H1 (cell line): ENCODE measurements at regions not wholly inside any gene's neighbourhood (a gene's known extent, or its start where the extent isn't known, plus 50 kb on each side); places are given as distances from the start of the nearest gene placed in this dataset.

Experiments used
- CTCF ChIA-PET: fragments of 300-600 bp; sonication (Branson Sonifier 250); formaldehyde crosslinking; loops from one replicate; lab custom pipeline; 2021; ENCODE audit not compliant: partially characterized antibody; lab: Charles Lee
- POLR2A ChIA-PET: fragments of 300-600 bp; sonication (Branson Sonifier 250); formaldehyde crosslinking; loops from one replicate; lab custom pipeline; 2021; ENCODE audit warnings: inconsistent platforms; ENCODE audit not compliant: partially characterized antibody; lab: Charles Lee
- DNase-seq, 2 experiments: peaks; one replicate each; pipeline versions ENCODE4 v3.0.0 to v3.0.0-alpha.2; 2010 to 2022; ENCODE audit warnings: low spot score in 2 of 2, low read depth in 1 of 2, mixed read lengths in 1 of 2
- FAIRE-seq: peaks from 2 replicates; lab custom pipeline; 2011; peaks lifted over from hg19 to GRCh38; lab: Jason Lieb, UNC
- H2AFZ ChIP-seq: 2 replicates; pipeline ENCODE4 v1.8.1; 2012; ENCODE audit warnings: low read length, inconsistent platforms
- H2AK5ac ChIP-seq: 2 replicates; pipeline ENCODE4 v1.6.1; 2013; ENCODE audit warnings: low read depth, low read length
- H2BK120ac ChIP-seq: replicated peaks from 2 replicates; pipeline ENCODE3; 2013; ENCODE audit warnings: low read depth, low read length, inconsistent platforms
- H2BK12ac ChIP-seq: 2 replicates; pipeline ENCODE4 v1.6.1; 2013; ENCODE audit warnings: low read depth, low read length
- H2BK15ac ChIP-seq: 2 replicates; pipeline ENCODE4 v1.6.1; 2013; ENCODE audit warnings: low read length
- H2BK20ac ChIP-seq: 2 replicates; pipeline ENCODE4 v1.6.1; 2013; ENCODE audit warnings: low read length
- H2BK5ac ChIP-seq: 2 replicates; pipeline ENCODE4 v1.6.1; 2013; ENCODE audit warnings: low read depth, low read length
- H3K14ac ChIP-seq: 2 replicates; pipeline ENCODE4 v1.6.1; 2013; ENCODE audit warnings: inconsistent platforms; ENCODE audit not compliant: insufficient read length
- H3K18ac ChIP-seq: 2 replicates; pipeline ENCODE4 v1.6.1; 2013; ENCODE audit warnings: low read length; ENCODE audit errors: extremely low read depth
- H3K23ac ChIP-seq: 2 replicates; pipeline ENCODE4 v1.6.1; 2013; ENCODE audit warnings: inconsistent platforms; ENCODE audit not compliant: insufficient read length
- H3K23me2 ChIP-seq: 2 replicates; pipeline ENCODE4 v1.6.1; 2013; ENCODE audit warnings: low read depth, low read length
- H3K27ac ChIP-seq: 2 replicates; pipeline ENCODE4 v1.6.1; 2011; ENCODE audit warnings: low read depth, low read length, inconsistent platforms
- H3K27me3 ChIP-seq, 4 experiments: replicated peaks in 1 of 4; 1 replicate in 1 of 4; 2 replicates in 3 of 4; pipeline versions ENCODE4 v1.6.1 to v1.8.1; 2011 to 2013; ENCODE audit warnings: low read length in 3 of 4, mild to moderate bottlenecking in 3 of 4, inconsistent platforms in 2 of 4, mixed read lengths in 2 of 4, moderate library complexity in 1 of 4; ENCODE audit not compliant: control insufficient read depth in 3 of 4, insufficient read depth in 3 of 4; ENCODE audit errors: extremely low read depth in 1 of 4
- H3K36me3 ChIP-seq, 4 experiments: 2 replicates each; pipeline versions ENCODE4 v1.6.1 to v1.8.1; 2011 to 2013; ENCODE audit warnings: mild to moderate bottlenecking in 4 of 4, low read length in 3 of 4, moderate library complexity in 2 of 4, control low read depth in 1 of 4, inconsistent platforms in 1 of 4; ENCODE audit not compliant: insufficient read depth in 4 of 4, control insufficient read depth in 2 of 4
- H3K4ac ChIP-seq: replicated peaks from 2 replicates; pipeline ENCODE3; 2013; ENCODE audit warnings: low read length, low read depth, mixed read lengths, inconsistent platforms; ENCODE audit not compliant: insufficient read length
- H3K4me1 ChIP-seq, 4 experiments: replicated peaks in 1 of 4; 1 replicate in 1 of 4; 2 replicates in 3 of 4; pipeline versions ENCODE4 v1.6.1 to v1.8.1; 2011 to 2013; ENCODE audit warnings: low read length in 3 of 4, inconsistent platforms in 2 of 4, mixed read lengths in 1 of 4; ENCODE audit not compliant: insufficient read depth in 4 of 4, control insufficient read depth in 3 of 4
- H3K4me2 ChIP-seq, 2 experiments: 2 replicates each; pipeline versions ENCODE4 v1.6.1 to v1.8.1; 2011 to 2013; ENCODE audit warnings: low read depth in 2 of 2, low read length in 2 of 2, control low read depth in 1 of 2, inconsistent platforms in 1 of 2, mild to moderate bottlenecking in 1 of 2; ENCODE audit not compliant: insufficient read depth in 1 of 2
- H3K4me3 ChIP-seq, 4 experiments: fragments of 200-600, 300-600 bp in 1 of 4; sonication (generic), shearing (Covaris generic), sonication (Bioruptor Twin) in 1 of 4; 2 replicates each; pipeline versions ENCODE4 v1.5.1 to v1.8.1; 2011 to 2016; ENCODE audit warnings: low read length in 4 of 4, low read depth in 3 of 4, control low read depth in 2 of 4, inconsistent platforms in 2 of 4, mild to moderate bottlenecking in 2 of 4, mixed read lengths in 1 of 4, moderate library complexity in 1 of 4; ENCODE audit not compliant: insufficient read depth in 2 of 4; ENCODE audit errors: extremely low read depth in 1 of 4
- H3K56ac ChIP-seq: replicated peaks from 2 replicates; pipeline ENCODE3; 2013; ENCODE audit warnings: low read depth, mild to moderate bottlenecking, mixed read lengths, low read length, inconsistent platforms; ENCODE audit not compliant: insufficient read length
- H3K79me1 ChIP-seq: 2 replicates; pipeline ENCODE4 v1.6.1; 2013; ENCODE audit warnings: low read depth, low read length, control low read depth
- H3K79me2 ChIP-seq, 2 experiments: 2 replicates each; pipeline versions ENCODE4 v1.6.1 to v1.8.1; 2012 to 2013; ENCODE audit warnings: low read length in 2 of 2, mild to moderate bottlenecking in 2 of 2, inconsistent platforms in 1 of 2; ENCODE audit not compliant: insufficient read depth in 2 of 2, control insufficient read depth in 1 of 2
- H3K9ac ChIP-seq, 4 experiments: replicated peaks in 1 of 4; 1 replicate in 1 of 4; 2 replicates in 3 of 4; pipeline versions ENCODE4 v1.6.1 to v1.8.1; 2011 to 2013; ENCODE audit warnings: low read depth in 3 of 4, low read length in 3 of 4, control low read depth in 2 of 4, mild to moderate bottlenecking in 2 of 4, moderate library complexity in 2 of 4, inconsistent platforms in 1 of 4; ENCODE audit errors: extremely low read depth in 1 of 4
- H3K9me3 ChIP-seq, 2 experiments: 2 replicates each; pipeline versions ENCODE4 v1.6.1 to v1.8.1; 2012 to 2013; ENCODE audit warnings: mild to moderate bottlenecking in 2 of 2, moderate library complexity in 2 of 2, control low read depth in 1 of 2, inconsistent platforms in 1 of 2, low read depth in 1 of 2, low read length in 1 of 2, mixed read lengths in 1 of 2; ENCODE audit not compliant: insufficient read depth in 2 of 2
- H4K20me1 ChIP-seq, 2 experiments: replicated peaks in 1 of 2; 2 replicates each; pipeline versions ENCODE3 to v1.8.1; 2011 to 2013; ENCODE audit warnings: inconsistent platforms in 2 of 2, low read length in 2 of 2, mild to moderate bottlenecking in 1 of 2; ENCODE audit not compliant: insufficient read depth in 2 of 2, control insufficient read depth in 1 of 2
- H4K5ac ChIP-seq: 2 replicates; pipeline ENCODE4 v1.6.1; 2013; ENCODE audit warnings: low read length, low read depth, mixed read lengths, inconsistent platforms; ENCODE audit not compliant: insufficient read length
- H4K8ac ChIP-seq: 2 replicates; pipeline ENCODE4 v1.8.0; 2013; ENCODE audit warnings: mild to moderate bottlenecking, moderate library complexity, low read length, inconsistent platforms; ENCODE audit not compliant: insufficient read depth; ENCODE audit errors: extremely low read depth
- H4K91ac ChIP-seq: replicated peaks from 2 replicates; pipeline ENCODE3; 2013; ENCODE audit warnings: low read length, mixed read lengths, inconsistent platforms; ENCODE audit not compliant: insufficient read length
- MAFK ChIP-seq: IDR thresholded peaks from 2 replicates; pipeline ENCODE4 v1.6.1; 2012; ENCODE audit warnings: low read depth, mild to moderate bottlenecking, improper control_type of control experiment, low read length

GRCh38 chr13:34030782-34031181 lies 212.8 kb downstream of the RFC3 start:
- TF ChIP-seq MAFK: no peak
- Histone ChIP-seq H3K9ac (no peak overlapping the region), H3K23me2 (no peaks in the 10 kb centered on the region), H4K8ac (no peak overlapping the region), H3K79me2 (no peaks in the 10 kb centered on the region), H4K91ac (no peak overlapping the region), H3K14ac (no peak overlapping the region), H2BK15ac (no peak overlapping the region), H2AK5ac (no peak overlapping the region), H3K18ac (no peak overlapping the region), H4K5ac (no peak overlapping the region), H2BK12ac (no peak overlapping the region), H4K20me1 (no peaks in the 10 kb centered on the region), H3K56ac (no peak overlapping the region), H2AFZ (no peak overlapping the region), H2BK20ac (no peak overlapping the region), H3K4ac (no peak overlapping the region), H3K4me1 (no peaks in the 10 kb centered on the region), H3K23ac (no peak overlapping the region), H3K27ac (no peak overlapping the region), H3K4me3 (no peak overlapping the region), H2BK5ac (no peak overlapping the region), H2BK120ac (no peak overlapping the region), H3K27me3 (no peaks in the 10 kb centered on the region), H3K9me3 (peaks cover 9% of the 10 kb centered on the region in 2 experiments; a peak in 2 of 4 replicates), H3K79me1 (no peaks in the 10 kb centered on the region), H3K36me3 (no peaks in the 10 kb centered on the region), H3K4me2 (no peak overlapping the region)
- ChIA-PET CTCF (no interaction called here), POLR2A (no interaction called here)
- no peak for DNase-seq
- no peak for FAIRE-seq
